ENCODE measurements at regions not wholly inside any gene's neighbourhood (a gene's known extent, or its start where the extent isn't known, plus 50 kb on each side); places are given as distances from the start of the nearest gene placed in this dataset.

GRCh38 chr9:86795823-86796553, 151.3 kb downstream of the GAS1 start:
- no peak for DNase-seq (ENCODE audit: low read depth)

DNA sequence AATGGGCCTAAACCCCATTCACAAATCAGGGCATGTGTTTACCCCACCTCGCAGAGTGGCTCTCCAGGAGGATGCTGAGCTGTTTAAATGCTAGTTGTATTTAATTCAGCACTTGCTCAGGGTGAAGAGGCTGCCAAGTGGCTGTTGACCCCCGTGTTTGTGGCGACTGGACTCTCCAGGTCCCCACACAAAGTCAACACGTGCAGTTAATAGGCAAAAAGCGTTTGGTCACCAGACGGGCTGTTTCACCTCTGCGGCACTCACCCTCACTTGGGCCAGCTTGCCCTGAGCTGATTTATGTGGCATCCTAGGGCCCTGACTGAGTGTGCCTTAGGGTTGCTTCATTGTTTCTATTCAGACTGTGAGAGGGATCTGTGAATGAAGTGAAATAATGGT, 152.3 kb downstream of the GAS1 start:
- no peak for DNase-seq (ENCODE audit: low read depth)

DNA sequence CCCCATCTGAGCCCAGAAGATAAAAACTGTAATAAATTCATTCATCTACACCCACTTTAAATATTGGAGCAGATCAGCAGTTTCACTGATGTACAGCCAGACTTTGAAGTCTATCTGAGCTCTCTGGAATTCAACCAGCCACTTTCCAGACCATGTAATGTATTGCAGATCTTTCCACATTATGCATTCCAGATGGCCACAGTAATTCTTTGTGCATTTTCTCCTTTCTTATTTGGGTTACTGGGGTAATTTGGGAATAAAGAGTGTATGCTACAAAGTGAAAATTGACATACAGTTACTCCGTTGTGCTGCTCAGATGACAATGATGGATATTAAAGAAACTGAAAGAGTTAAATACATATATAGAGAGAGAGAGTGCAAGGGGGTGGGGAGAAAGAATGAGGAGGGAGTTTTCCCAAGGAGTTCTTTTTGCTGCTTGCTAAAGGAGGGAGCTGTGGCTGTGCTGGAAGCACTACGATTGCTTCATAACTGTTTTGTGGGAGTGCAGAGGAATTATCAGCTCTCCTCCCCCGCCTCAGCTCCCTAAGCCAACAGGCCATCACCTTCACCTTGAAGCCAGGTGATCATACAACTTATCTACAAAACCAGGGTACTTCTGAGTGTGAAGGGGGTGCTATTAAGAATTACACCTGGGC, 152.8 kb downstream of the GAS1 start:
- no peak for DNase-seq (ENCODE audit: low read depth)

DNA sequence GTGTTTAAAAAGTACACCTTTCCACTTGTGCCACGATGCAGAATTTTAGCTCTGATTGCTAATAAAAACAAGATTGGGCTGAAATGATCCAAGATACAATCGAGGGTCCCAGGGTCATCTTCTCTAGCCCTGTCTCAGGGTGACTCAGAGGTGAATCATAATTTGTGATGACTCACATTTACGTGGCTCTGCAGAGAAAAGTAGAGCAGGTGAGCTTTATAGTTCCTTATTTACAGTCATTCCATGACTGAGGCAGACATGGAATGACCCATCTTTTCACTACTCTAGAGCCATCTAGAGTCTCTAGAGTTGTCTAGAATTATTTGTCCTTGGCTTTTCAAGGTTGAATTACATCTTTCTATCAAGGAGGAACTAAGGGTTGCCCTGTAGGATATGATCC, 155.2 kb downstream of the GAS1 start:
- DNase-seq (ENCODE audit: low read depth), result peak; percentile 89

DNA sequence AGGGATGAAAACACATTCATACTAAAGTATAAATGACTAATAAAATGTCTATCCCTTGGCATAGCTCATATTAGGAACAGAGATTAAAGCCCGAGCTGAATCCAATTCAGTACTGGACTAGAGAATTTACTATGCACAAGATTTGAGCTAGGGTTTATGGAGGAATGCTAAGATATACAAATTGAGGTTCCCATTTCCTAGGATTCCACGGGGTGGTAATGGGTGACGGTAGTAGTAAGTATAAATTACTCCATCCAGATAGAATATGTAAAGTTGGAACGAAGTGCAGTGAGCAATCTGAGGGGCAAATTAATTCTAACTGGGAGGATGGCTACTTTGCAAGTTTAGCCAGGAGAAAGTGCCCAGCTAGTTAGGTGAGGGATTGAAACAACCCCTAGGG, 156.5 kb downstream of the GAS1 start:
- DNase-seq (ENCODE audit: low read depth), result no peak

- peak; percentile 4 for DNase-seq (ENCODE audit: low read depth)
These were observed 158.8 kb downstream of the GAS1 start for GRCh38 chr9:86788456-86788855.

DNA sequence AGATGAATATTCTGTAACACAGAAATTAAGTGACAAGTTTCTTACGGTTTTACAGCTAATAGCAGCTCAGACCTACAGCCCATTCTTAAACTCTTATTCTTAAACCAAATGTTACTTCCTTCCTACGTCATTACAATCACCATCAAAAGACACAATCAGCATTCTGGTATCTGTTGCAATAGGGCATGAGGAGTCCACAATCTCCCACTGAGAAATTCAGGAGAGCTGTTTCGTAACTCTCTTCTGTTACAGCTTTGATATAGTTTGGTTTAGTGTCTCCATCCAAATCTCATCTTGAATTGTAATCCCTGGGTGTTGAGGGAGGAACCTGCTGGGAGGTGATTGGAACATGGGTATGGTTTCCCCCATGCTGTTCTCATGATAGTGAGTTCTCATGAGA, 163.4 kb downstream of the GAS1 start:
- DNase-seq (ENCODE audit: low read depth), result no peak

DNA sequence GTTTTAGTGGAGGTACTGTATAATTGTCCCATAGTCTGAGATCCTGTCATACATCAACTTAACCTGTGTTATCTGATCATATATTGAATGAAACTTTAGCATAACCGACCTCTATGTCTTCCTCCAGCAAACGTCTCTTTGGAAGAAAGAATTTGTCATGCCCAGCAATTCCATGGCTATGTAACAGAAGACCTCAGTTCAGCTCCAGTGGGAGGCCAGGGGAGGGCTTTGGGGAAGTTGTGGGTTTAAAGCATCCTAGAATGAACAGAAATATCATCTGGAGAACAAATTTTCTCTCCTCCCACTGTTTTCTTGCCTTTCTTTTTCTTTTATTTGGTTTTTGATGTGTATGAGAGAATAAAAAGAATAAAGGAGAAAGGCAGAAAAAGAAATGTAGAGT, 164.5 kb downstream of the GAS1 start:
- DNase-seq (ENCODE audit: low read depth), result no peak

GRCh38 chr9:86778761-86779160, 168.5 kb downstream of the GAS1 start:
- no peak for DNase-seq (ENCODE audit: low read depth)

DNA sequence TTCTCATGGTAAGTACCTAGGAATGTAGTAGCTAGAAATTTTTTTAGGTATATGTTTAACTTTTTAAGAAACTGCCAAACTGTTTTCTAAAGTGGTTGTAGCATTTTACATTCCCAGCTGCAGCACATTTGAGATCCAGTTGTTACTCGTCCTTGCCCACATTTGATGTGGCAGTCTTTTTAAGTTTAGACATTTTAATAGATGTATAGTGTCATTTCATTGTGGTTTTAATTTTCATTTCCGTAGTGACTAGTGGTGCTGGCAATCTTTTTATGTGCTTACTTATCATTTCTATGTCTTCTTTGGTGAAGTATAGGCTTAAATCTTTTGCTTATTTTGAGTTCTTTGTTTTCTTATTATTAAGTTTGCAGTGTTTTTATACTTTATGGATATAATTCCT, 171.6 kb downstream of the GAS1 start:
- DNase-seq (ENCODE audit: low read depth), result no peak

DNA sequence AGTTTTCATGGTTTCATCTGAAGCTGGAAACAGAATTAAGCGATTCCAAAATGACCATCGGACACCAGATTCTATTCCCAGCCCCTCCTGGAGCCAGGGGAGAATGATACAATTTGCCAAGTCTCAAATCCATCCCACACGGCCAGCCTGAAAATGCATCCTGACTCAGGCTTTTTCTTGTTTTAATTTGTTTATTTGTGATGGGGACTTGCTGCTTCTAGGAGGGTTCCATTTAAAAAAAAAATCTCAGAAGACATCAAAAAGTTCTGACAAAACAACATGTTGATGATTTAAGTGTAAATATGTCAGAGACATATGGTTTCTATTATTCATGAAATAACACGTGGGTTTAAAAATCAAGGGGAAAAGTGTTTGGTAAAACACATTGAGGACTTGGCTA, 173.2 kb downstream of the GAS1 start:
- no peak for DNase-seq (ENCODE audit: low read depth)

- DNase-seq (ENCODE audit: low read depth), result no peak
These were observed 173.8 kb downstream of the GAS1 start for GRCh38 chr9:86773422-86773945.

GRCh38 chr9:86772635-86772993, 174.7 kb downstream of the GAS1 start:
- DNase-seq (ENCODE audit: low read depth), result no peak

DNA sequence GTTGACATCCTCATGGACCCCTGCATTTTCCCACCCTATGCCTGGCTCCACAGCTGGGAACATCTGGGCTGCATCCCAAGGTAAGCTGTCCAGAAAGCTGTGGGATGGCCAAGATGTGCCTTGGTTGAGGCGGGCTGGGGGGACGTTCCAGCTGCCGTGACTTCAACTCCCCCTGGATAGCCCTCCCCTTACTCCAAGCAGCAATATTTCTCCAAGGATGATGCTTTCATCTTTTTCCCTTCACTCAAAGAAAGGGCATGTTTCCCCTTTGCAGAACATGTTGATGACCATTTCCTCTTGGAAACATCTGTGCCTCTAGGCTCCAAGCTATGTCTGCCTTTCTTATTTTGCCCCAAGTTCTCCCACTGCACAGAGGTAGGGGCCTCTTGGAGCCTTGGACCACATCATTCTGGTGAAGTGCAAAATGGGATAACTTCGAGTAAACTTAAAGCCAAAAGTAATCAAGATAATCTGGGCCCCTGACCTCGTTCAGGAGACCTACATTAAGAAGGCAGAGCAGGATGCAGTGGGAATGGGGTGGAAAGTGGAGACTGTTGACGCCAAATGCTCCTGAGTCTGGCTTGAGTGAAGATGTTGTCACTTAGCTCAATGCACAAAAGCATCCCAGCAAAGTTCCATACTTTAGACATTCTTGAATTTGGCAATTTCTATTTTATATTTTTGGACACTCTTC, 175.2 kb downstream of the GAS1 start:
- no peak for DNase-seq (ENCODE audit: low read depth)

- no peak for DNase-seq (ENCODE audit: low read depth)
These were observed 175.9 kb downstream of the GAS1 start for GRCh38 chr9:86771420-86771819.

GRCh38 chr9:86768709-86769108, 178.6 kb downstream of the GAS1 start:
- no peak for DNase-seq (ENCODE audit: low read depth)

GRCh38 chr9:86768020-86768419, 179.3 kb downstream of the GAS1 start:
- DNase-seq (ENCODE audit: low read depth), result peak; percentile 15

- peak; percentile 74 for DNase-seq (ENCODE audit: low read depth)
These were observed 179.9 kb downstream of the GAS1 start for GRCh38 chr9:86767373-86767772.

- peak; percentile 99 for DNase-seq (ENCODE audit: low read depth)
These were observed 180.4 kb downstream of the GAS1 start for GRCh38 chr9:86766912-86767311.

GRCh38 chr9:86766511-86766910, 180.8 kb downstream of the GAS1 start:
- no peak for DNase-seq (ENCODE audit: low read depth)

GRCh38 chr9:86765746-86766430, 181.4 kb downstream of the GAS1 start:
- no peak for DNase-seq (ENCODE audit: low read depth)

DNA sequence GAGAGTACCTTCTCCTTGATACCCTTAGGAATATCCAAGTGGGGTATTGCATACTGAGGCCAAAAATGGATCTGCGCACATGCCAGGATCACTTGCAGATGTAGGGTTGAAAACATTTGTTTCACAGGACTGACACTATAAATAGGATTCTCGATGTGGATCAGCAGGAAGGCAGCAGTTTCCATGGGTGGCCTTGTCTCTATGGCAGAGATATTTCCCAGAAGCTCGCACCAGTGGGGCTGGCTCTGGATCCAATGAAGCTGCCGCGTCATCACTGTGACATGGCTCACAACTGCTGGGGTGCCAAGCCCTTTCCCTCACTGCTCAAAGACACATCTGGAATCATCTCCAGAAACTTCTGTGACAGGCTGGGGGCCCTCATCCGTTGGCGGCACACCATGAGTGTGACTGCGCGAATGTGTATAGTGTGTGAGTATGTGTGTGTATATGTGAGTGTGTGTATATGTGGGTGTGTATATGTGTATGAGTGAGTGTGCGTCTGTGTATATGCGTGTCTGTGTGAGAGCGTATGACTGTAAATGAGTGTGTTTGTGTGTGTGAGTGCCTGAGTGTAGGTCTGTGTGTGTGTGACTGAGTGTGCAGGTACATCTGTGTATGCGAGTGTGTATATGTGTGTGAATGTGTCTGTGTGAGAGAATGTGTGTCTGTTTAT, 182.5 kb downstream of the GAS1 start:
- DNase-seq (ENCODE audit: low read depth), result no peak
